ENCODE measurements at regions not wholly inside any gene's neighbourhood (a gene's known extent, or its start where the extent isn't known, plus 50 kb on each side); places are given as distances from the start of the nearest gene placed in this dataset.

GRCh38 chr22:35158336-35158735, 92.4 kb downstream of the ISX start:
- H4K91ac ChIP-seq (replicated peaks; ENCODE audit: insufficient read length, low read length): no peak overlapping the region
- H3K36me3 ChIP-seq (ENCODE audit: control insufficient read depth in 2 of 4, insufficient read depth in 4 of 4, low read length in 3 of 4): no peaks in the 10 kb centered on the region
- H2BK20ac ChIP-seq (ENCODE audit: low read length): no peak overlapping the region
- no peak overlapping the region for H3K4ac ChIP-seq (replicated peaks; ENCODE audit: insufficient read length, low read depth, low read length)
- no peak overlapping the region for H2BK12ac ChIP-seq (ENCODE audit: low read depth, low read length)
- no peaks in the 10 kb centered on the region for H3K79me2 ChIP-seq (ENCODE audit: control insufficient read depth in 1 of 2, insufficient read depth in 2 of 2, low read length in 2 of 2)
- FAIRE-seq (no peak), DNase-seq (ENCODE audit: low read depth in 1 of 2, low spot score in 2 of 2) (no peak)
- no peak overlapping the region for H2AK5ac ChIP-seq (ENCODE audit: low read depth, low read length)
- H4K5ac ChIP-seq (ENCODE audit: insufficient read length, low read depth, low read length): no peak overlapping the region
- no peaks in the 10 kb centered on the region for H3K79me1 ChIP-seq (ENCODE audit: low read depth, low read length)
- no peak overlapping the region for H2BK120ac ChIP-seq (replicated peaks; ENCODE audit: low read depth, low read length)
- H2BK5ac ChIP-seq (ENCODE audit: low read depth, low read length): no peak overlapping the region
- H3K23ac ChIP-seq (ENCODE audit: insufficient read length): no peak overlapping the region
- H4K8ac ChIP-seq (ENCODE audit: extremely low read depth, insufficient read depth, low read length): no peak overlapping the region
- no peaks in the 10 kb centered on the region for H4K20me1 ChIP-seq (replicated peaks in 1 of 2; ENCODE audit: control insufficient read depth in 1 of 2, insufficient read depth in 2 of 2, low read length in 2 of 2)
- H3K4me2 ChIP-seq (ENCODE audit: insufficient read depth in 1 of 2, low read depth in 2 of 2, low read length in 2 of 2): no peak overlapping the region
- no peak overlapping the region for H3K18ac ChIP-seq (ENCODE audit: extremely low read depth, low read length)
- H3K9ac ChIP-seq (replicated peaks in 1 of 4; ENCODE audit: extremely low read depth in 1 of 4, low read depth in 3 of 4, low read length in 3 of 4): no peak overlapping the region
- H3K4me3 ChIP-seq (ENCODE audit: extremely low read depth in 1 of 4, insufficient read depth in 2 of 4, low read depth in 3 of 4, low read length in 4 of 4): no peak overlapping the region
- peaks cover 0 to 4% (median 0%) of the 10 kb centered on the region in 4 experiments; a peak in 1 of 7 replicates for H3K4me1 ChIP-seq (replicated peaks in 1 of 4; ENCODE audit: control insufficient read depth in 3 of 4, insufficient read depth in 4 of 4, low read length in 3 of 4)
- H3K27ac ChIP-seq (ENCODE audit: low read depth, low read length): no peak overlapping the region
- H3K23me2 ChIP-seq (ENCODE audit: low read depth, low read length): no peaks in the 10 kb centered on the region
- H3K56ac ChIP-seq (replicated peaks; ENCODE audit: insufficient read length, low read depth, low read length): no peak overlapping the region
- H3K9me3 ChIP-seq (ENCODE audit: insufficient read depth in 2 of 2, low read depth in 1 of 2, low read length in 1 of 2): no peaks in the 10 kb centered on the region
- H2BK15ac ChIP-seq (ENCODE audit: low read length): no peak overlapping the region
- no peak overlapping the region for H2AFZ ChIP-seq (ENCODE audit: low read length)
- 93% methylated on average over 7 of the region's 7 CpGs; no CpG with 5 or more reads in 1 of the 2 experiments for whole genome bisulfite sequencing, 2 experiments (ENCODE audit: extremely low coverage in 1 of 2, insufficient coverage in 1 of 2, insufficient read length in 1 of 2, insufficient replicate concordance in 2 of 2, low coverage in 1 of 2, low lambda C conversion rate in 2 of 2, missing lambda C conversion rate in 1 of 2)
- ChIA-PET CTCF (ENCODE audit: partially characterized antibody) (interaction anchor here (1.1 to 7.9 kb wide), 8 partner anchors 8 to 121 kb away, joined by 3 to 87 read pairs (median 8); no protein-coding TSS in a partner anchor), POLR2A (ENCODE audit: partially characterized antibody) (no interaction called here)
- 0 out of 7 replicates have a peak, but pooled peaks cover 0 to under 1% (median 0%) of the 10 kb centered on the region in 4 experiments for H3K27me3 ChIP-seq (replicated peaks in 1 of 4; ENCODE audit: control insufficient read depth in 3 of 4, extremely low read depth in 1 of 4, insufficient read depth in 3 of 4, low read length in 3 of 4)
- H3K14ac ChIP-seq (ENCODE audit: insufficient read length): no peak overlapping the region
- TF ChIP-seq POLR2AphosphoS5 (IDR thresholded peaks at IDR 0.05; ENCODE audit: low read depth, low read length) (no peak), EP300 (IDR thresholded peaks at IDR 0.05; ENCODE audit: borderline replicate concordance in 1 of 2, low read depth in 2 of 2, low read length in 2 of 2) (no peak), JUND (IDR thresholded peaks at IDR 0.05; ENCODE audit: low read length) (no peak), HDAC6 (IDR thresholded peaks at IDR 0.05; ENCODE audit: low read depth, low read length) (no peak), FOSL1 (IDR thresholded peaks at IDR 0.05; ENCODE audit: insufficient read depth, low read depth, low read length) (no peak), NRF1 (IDR thresholded peaks at IDR 0.05; ENCODE audit: low read depth, low read length) (no peak), CHD2 (IDR thresholded peaks at IDR 0.05; ENCODE audit: low read length) (no peak), ATF3 (IDR thresholded peaks at IDR 0.05; ENCODE audit: insufficient read depth, low read depth, low read length) (no peak), CTCF (IDR thresholded peaks at IDR 0.05; ENCODE audit: control extremely low read depth in 1 of 3, insufficient read depth in 1 of 3, low read depth in 1 of 3, low read length in 3 of 3) (no peak), NANOG (IDR thresholded peaks at IDR 0.05; ENCODE audit: insufficient read depth, low read depth, low read length, poor library complexity, severe bottlenecking) (no peak), KDM4A (IDR thresholded peaks at IDR 0.05; ENCODE audit: low read depth, low read length, severe bottlenecking) (no peak)

Measured in H1 (cell line).